BJ (cell line): ENCODE measurements at regions not wholly inside any gene's neighbourhood (a gene's known extent, or its start where the extent isn't known, plus 50 kb on each side); places are given as distances from the start of the nearest gene placed in this dataset.

Experiments
- CTCF ChIA-PET: fragments of 350-600 bp; formaldehyde crosslinking; extraction: SDS; loops from one replicate; lab custom pipeline; 2021; ENCODE audit warnings: antibody characterized with exemption, inconsistent platforms; lab: Yijun Ruan, JAX
- POLR2A ChIA-PET: fragments of 300-600 bp; sonication (Branson Sonifier 250); formaldehyde crosslinking; extraction: SDS; loops from one replicate; lab custom pipeline; 2021; ENCODE audit warnings: antibody characterized with exemption; lab: Charles Lee
- DNase-seq: peaks from one replicate; pipeline ENCODE4 v3.0.0-alpha.2; 2011; ENCODE audit warnings: low read depth
- H3K27me3 ChIP-seq: 2 replicates; pipeline ENCODE4 v1.6.0; 2011; ENCODE audit warnings: low read length; ENCODE audit not compliant: control insufficient read depth, insufficient read depth
- H3K36me3 ChIP-seq: 2 replicates; pipeline ENCODE4 v1.5.1; 2011; ENCODE audit warnings: low read length; ENCODE audit not compliant: control insufficient read depth, insufficient read depth
- H3K4me3 ChIP-seq: 2 replicates; pipeline ENCODE4 v1.5.1; 2011; ENCODE audit warnings: low read depth, mild to moderate bottlenecking, control low read depth, low read length
- TF ChIP-seq, protein P1 (sequence below): IDR thresholded peaks from 2 replicates; pipeline ENCODE4 v1.5.1; 2011; ENCODE audit warnings: low read depth, mild to moderate bottlenecking, control low read depth, inconsistent platforms, low read length, moderate library complexity; ENCODE audit not compliant: insufficient read depth

- no peaks in the 10 kb centered on the region for H3K36me3 ChIP-seq
- no peaks in the 10 kb centered on the region for H3K27me3 ChIP-seq
- TF ChIP-seq, protein P1, sequence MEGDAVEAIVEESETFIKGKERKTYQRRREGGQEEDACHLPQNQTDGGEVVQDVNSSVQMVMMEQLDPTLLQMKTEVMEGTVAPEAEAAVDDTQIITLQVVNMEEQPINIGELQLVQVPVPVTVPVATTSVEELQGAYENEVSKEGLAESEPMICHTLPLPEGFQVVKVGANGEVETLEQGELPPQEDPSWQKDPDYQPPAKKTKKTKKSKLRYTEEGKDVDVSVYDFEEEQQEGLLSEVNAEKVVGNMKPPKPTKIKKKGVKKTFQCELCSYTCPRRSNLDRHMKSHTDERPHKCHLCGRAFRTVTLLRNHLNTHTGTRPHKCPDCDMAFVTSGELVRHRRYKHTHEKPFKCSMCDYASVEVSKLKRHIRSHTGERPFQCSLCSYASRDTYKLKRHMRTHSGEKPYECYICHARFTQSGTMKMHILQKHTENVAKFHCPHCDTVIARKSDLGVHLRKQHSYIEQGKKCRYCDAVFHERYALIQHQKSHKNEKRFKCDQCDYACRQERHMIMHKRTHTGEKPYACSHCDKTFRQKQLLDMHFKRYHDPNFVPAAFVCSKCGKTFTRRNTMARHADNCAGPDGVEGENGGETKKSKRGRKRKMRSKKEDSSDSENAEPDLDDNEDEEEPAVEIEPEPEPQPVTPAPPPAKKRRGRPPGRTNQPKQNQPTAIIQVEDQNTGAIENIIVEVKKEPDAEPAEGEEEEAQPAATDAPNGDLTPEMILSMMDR: no peak
- POLR2A ChIA-PET: no interaction called here
- no peak overlapping the region for H3K4me3 ChIP-seq
- CTCF ChIA-PET: interaction anchor here (1.0 to 8.4 kb wide), 5 partner anchors 32 to 459 kb away, joined by 3 to 71 read pairs (median 4); no protein-coding TSS in a partner anchor
- no peak for DNase-seq
Observed at GRCh38 chr10:21273400-21273968, 252.0 kb downstream of the SKIDA1 start.

DNA sequence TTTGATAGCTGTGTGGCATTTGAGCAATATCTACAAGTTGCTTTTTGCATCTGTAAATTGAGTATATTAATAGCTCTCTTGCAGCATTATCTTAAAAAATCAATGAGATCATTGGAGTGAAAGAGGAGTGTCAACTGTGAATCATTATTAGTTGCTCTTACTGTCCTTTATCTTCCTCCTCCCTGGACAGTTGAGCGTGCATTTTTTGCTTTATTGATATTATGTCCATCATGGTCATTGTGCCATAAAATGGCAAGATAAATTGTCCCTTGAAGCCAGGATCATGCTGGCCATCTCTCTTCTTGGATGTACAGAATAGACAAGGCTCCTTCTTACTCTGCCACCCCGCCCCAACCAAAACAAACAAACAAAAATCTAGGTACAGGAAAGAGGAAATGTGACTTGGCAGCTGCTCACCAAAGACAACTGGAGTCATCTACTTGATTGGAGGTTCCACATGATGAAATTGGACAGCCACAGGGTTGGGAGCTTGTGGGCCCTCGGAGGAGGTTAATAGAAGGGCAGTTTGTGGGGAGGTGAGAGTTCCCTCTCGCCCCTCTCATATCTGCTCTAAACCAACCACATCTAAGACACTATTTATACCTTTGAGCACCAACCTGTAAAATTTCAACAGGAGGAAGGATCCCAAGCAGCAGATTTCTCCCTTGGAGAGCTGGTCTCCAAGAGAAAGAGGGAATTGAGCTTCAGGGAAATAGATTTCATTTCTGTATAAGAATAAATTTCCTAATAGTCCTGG, 252.7 kb downstream of the SKIDA1 start:
- CTCF ChIA-PET: interaction anchor here (0.8 to 8.4 kb wide), 6 partner anchors 31 to 459 kb away, joined by 3 to 71 read pairs (median 4); no protein-coding TSS in a partner anchor
- Histone ChIP-seq H3K36me3 (no peaks in the 10 kb centered on the region), H3K4me3 (no peak overlapping the region), H3K27me3 (no peaks in the 10 kb centered on the region)
- no peak for DNase-seq
- TF ChIP-seq, protein P1: no peak
- POLR2A ChIA-PET: no interaction called here

DNA sequence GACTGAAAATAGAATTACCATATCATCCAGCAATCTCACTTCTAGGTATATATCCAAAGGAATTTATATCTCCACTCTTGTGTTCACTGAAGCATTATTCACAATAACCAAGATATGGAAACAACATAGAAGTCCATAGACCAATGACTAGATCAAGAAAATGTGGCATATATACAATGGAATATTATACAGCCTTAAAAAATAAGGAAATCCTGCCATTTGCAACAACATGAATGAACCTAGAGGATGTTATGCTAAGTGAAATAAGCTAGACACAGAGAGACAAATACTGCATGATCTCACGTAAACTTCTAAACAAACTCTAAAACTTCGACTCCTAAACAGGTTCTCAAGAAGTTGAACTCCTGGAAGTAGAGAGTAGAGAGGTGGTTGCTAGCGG, 254.5 kb downstream of the SKIDA1 start:
- CTCF ChIA-PET: interaction anchor here (0.6 to 8.4 kb wide), 4 partner anchors 13 to 216 kb away, joined by 3 to 71 read pairs (median 9); no protein-coding TSS in a partner anchor
- no peaks in the 10 kb centered on the region for H3K36me3 ChIP-seq
- DNase-seq: no peak
- no peak overlapping the region for H3K4me3 ChIP-seq
- H3K27me3 ChIP-seq: no peaks in the 10 kb centered on the region; the same call in 1 of the 2 replicates
- POLR2A ChIA-PET: interaction anchor here (0.6 kb wide), 1 partner anchor 181 kb away, joined by 3 read pairs; no protein-coding TSS in a partner anchor
- TF ChIP-seq, protein P1: no peak

DNA sequence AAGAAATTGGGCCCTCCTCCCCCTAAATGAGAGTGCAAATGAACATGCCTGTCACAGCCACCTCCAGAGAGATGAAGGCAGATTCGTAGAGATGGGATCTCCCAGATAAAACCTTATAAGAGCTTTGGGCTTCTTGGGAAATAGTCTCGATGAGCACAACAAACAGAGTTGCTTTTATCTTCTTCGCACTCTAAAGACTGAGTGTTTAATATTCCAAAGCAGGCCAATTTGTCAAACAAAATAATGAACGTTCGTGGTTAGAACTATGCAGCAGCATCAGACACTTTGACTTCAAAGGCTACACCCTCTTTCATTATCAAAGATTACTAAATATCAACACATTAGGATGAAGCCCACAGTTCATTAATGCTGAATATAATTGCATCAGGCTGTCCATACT, 256.2 kb downstream of the SKIDA1 start:
- Histone ChIP-seq H3K27me3 (no peaks in the 10 kb centered on the region; the same call in 1 of the 2 replicates), H3K4me3 (no peak overlapping the region), H3K36me3 (no peaks in the 10 kb centered on the region)
- TF ChIP-seq, protein P1: no peak
- no peak for DNase-seq
- POLR2A ChIA-PET: no interaction called here
- CTCF ChIA-PET: interaction anchor here (0.9 to 8.4 kb wide), 6 partner anchors 9 to 409 kb away, joined by 3 to 71 read pairs (median 10); no protein-coding TSS in a partner anchor

- Histone ChIP-seq H3K27me3 (no peaks in the 10 kb centered on the region; the same call in none of the 2 replicates), H3K36me3 (no peaks in the 10 kb centered on the region), H3K4me3 (no peak overlapping the region)
- no peak for DNase-seq
- POLR2A ChIA-PET: no interaction called here
- CTCF ChIA-PET: interaction anchor here (0.6 to 1.0 kb wide), 2 partner anchors 141 to 725 kb away, joined by 3 read pairs; no protein-coding TSS in a partner anchor
- TF ChIP-seq, protein P1: no peak
Observed at GRCh38 chr10:21265622-21266021, 259.9 kb downstream of the SKIDA1 start.
